Inferior parietal cortex (tissue), 1 donor: ENCODE measurements at regions not wholly inside any gene's neighbourhood (a gene's known extent, or its start where the extent isn't known, plus 50 kb on each side); places are given as distances from the start of the nearest gene placed in this dataset.

Experiments
- DNase-seq: peaks from one replicate; pipeline ENCODE4 v3.0.0-alpha.2; 2016; ENCODE audit errors: extremely low spot score

DNA sequence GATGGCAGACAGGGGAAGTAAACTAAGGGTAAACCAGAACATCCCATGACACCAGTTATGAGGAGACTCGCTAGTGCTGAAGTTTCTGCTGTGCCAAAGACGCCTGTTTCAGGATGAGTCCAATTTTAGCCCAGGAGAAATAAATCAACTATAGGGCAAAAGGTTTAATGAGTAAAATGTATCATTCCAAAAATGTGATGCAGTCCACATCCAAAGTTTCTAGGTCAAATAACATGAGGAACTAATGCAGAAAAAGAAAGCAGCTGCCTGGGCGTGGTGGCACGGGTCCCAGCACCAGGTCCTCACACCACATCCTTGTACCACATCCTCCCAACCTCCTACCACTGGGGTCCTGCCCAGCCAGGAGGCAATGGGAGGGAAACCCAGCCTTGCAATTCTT is 126.9 kb upstream of the CTAGE1 start:
- no peak for DNase-seq

DNA sequence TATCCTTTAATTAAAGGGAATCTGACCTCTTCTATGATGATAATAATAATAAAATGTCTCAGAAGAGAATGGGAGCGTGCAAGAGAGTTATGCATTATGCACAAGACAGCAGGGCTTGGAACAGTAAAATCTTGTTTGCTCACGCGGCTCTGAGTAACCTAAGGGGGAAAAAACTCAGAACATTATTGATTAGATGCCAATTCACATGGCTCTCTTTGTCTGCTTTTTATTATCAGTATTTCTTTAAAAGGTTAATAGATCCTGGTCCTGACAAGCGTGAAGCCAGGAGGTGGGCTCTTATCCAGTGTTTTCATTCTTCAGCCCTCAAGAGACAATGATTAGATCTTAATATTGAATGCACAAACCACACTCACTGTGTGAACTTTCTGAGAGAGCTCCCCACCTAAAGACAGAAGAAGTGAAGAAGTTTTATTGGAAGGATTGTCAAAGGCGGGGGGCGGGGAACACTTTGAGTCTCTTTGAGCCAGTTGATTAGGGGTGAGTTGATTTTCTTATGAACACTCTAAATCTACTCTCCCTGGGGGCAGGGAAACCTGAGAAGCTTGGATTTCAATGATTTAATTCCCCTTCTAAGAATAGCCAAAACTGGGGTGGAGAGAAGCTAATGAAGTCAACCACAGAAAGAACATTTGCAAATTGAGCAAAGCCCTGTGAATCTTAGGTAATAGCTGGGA is 127.5 kb upstream of the CTAGE1 start:
- no peak for DNase-seq

DNA sequence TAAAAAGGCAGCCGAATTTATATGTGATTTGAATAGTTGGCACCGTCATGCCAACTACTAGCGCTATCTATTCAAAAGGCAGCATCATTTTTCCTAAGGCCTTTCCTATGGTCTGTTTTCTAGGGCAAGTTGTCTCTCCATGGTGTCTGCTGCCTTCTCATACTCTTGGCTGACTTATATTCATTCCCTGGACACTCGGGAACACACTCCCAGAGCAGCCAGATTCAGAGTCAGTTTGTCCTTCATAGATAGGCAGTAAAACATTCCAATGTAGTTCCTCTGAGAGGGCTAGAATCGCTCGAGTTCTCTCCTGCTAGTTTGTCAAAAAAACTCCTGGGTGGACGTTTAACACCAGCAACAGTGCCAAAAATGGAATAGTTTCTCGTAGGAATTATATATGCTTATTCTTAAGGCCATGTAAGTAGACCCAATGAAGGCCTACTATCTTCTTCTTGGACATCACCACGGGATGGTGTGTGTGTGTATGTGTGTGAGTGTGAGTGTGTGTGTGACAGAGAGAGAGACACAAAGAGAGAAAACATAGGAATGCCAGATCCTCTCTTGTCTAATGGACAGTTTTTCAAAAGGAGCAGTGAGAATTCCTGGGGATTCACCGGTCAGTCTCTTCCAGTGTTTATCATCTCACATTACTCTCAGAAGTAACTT is 129.3 kb upstream of the CTAGE1 start:
- DNase-seq: no peak

DNA sequence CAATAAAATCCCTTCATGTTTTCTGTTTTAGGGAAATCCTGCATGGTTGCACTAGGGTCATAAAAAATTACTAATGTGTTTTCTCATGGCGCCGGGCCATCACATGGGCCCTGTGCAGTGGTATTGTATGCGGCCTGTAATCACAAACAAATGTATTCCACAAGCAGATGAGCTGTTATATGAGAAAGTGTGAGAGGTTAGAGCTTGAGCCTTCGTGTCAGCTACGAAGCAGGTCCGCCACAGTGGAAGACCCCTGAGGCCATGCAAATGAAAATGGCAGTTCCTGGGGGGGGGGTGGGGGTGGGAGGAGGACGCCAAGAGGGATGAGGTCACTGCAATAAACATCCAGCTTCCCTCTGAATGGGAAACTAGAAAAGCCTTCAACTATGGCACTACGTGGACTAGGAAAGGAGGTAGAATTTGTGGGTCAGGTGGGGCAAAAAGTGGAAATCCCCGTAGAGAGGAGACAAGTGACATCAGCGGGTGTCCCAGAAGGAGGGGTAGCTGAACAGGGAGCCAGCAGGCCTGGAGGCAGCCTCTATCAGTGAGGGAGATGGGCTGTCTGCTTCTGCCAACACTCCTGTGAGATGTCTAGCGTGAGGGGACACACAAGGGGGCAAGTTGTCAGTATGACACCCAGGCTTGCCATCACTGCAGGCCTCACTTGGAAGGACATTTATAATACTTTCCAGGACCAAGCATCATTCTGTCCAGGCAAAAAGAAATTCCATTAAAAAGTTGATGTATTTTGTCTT is 130.3 kb upstream of the CTAGE1 start:
- no peak for DNase-seq

DNA sequence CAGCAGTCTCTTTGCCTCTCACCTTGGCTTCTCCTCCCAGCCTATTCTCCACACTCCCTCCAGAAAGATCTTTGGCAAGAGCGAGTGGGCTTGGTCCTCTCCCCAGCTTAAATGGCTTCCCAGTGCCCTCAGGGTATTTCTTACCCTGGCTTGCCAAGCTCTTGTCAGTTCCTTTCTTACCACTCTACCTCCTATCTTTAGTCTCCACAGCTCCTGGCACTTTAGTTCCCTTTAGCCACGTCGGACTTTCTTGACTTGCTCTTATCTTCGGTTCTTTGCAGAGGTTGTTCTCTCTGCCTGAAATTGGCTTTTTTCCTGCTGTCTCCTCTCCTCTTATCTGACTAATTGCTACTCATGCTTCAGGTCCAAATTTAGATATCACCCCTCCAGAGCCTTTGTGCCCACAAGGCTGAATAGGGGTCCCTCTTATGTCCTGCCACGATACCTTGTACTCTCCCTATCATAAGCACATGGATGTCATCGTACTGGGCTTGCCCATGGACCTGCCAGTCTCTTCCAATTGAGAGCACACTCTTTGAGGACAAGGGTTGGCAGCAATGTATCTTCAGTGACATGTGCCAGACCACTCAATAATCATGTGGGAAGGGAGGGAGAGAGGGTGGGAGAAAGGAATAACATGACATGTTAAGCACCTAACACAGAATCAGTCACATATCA is 131.7 kb upstream of the CTAGE1 start:
- no peak for DNase-seq

DNA sequence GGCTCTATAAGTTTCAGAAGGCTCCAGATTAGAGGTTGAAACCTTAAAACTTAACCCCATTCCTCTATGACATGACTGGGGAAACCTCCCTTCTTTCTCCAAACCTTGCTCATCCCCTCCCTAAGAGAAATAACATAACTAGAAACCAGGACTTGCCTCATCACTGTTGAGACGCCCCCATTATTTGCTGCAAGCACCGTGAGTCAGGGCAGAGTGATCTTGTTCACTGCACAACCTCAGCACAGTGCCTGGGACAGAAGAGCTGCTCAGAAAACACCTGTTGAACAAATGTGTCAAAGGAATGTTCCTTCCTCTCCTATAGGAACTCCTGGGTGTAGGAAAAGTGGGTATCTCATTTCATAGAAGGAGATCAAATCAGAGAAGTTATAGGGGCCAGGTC is 132.7 kb upstream of the CTAGE1 start:
- DNase-seq: no peak

DNA sequence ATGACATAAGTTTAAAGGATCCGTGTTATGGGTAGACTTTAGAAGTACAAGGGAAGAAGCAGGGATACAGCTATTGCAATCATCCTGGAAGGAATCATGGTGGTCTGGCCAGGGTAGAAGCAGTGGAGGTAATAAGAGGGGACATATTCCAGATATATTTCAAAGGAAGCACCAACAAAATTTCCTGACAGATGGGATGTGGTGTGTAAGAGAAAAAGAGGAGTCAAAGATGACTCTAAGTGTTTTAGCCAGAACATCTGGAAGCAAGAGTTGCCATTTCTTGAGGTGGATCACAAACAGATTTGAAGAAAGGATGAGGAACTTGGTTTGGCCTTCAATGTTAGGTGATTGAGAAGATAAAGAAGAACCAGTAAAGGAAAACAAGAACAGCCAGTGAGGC is 133.1 kb upstream of the CTAGE1 start:
- no peak for DNase-seq

DNA sequence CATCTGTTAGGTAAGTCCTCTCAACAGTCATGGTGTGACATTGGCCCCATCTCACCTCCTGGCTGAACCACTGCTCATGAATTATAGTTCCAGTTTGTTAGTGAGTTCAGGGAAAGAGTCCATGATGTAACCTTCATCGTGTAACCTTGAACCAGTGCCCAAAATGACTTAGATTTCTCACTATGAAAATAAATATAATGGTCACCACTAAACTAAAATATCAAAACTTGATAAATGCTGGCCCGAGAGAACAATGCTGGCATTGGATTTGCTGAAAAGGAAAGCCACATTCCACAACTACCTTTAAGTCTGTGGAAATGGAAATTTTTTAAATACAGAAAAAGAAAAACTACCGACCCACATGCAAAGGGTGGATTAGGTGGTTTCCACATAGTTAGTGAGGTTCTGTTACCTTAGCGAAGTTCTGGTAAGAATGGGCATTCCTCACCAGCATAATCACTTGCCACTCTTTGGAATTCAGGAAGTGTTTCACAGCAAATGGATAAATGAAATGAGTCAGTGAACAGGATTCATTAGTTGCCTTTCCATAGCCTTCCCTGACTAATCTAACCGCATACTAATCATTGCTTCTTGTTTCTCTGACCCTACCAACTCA is 133.9 kb upstream of the CTAGE1 start:
- no peak for DNase-seq

DNA sequence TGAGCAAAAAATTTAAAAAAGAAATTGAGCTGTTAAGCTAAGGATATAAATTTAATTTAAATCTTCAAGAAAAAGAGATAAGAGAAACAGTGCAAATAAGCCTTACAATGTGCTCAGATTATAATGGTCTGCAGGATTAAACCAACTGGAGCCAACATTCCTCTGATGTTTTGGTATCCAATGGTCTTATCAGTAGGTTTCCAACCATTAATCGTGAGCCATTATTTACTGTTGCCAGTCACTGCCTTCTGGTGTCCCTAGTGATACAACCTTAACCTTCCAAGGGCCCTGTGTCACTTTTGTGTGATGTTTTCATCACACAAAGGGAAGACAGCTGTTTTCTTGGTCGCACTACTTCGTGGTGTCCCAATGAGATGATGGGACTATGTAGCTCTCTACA is 134.5 kb upstream of the CTAGE1 start:
- DNase-seq: no peak

DNA sequence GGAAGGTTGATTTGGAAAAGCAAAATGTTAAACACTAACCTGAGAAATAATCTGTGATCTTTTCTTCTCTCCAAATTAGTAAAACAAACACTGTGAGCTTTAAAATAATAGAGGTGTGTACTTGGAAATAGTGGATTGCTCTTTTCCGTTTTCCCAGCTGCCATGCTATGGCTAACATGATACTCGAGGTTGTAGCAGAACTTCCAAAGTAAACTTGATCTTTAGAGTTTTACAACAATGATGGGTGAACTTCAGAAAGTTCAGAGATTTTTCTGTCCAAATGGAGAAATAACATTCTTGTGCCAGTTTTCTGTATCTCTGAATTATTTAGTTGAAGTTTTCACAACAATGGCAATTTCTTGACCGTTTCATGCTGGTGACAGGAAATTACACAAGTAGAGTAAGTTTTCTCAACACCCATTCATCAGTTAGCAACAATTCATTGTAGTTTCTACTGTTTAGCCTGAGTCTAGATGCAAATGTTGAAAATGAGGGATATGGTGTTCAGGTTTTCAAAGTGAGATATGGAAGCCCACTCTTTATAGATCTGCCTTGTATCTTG is 135.3 kb upstream of the CTAGE1 start:
- DNase-seq: no peak

DNA sequence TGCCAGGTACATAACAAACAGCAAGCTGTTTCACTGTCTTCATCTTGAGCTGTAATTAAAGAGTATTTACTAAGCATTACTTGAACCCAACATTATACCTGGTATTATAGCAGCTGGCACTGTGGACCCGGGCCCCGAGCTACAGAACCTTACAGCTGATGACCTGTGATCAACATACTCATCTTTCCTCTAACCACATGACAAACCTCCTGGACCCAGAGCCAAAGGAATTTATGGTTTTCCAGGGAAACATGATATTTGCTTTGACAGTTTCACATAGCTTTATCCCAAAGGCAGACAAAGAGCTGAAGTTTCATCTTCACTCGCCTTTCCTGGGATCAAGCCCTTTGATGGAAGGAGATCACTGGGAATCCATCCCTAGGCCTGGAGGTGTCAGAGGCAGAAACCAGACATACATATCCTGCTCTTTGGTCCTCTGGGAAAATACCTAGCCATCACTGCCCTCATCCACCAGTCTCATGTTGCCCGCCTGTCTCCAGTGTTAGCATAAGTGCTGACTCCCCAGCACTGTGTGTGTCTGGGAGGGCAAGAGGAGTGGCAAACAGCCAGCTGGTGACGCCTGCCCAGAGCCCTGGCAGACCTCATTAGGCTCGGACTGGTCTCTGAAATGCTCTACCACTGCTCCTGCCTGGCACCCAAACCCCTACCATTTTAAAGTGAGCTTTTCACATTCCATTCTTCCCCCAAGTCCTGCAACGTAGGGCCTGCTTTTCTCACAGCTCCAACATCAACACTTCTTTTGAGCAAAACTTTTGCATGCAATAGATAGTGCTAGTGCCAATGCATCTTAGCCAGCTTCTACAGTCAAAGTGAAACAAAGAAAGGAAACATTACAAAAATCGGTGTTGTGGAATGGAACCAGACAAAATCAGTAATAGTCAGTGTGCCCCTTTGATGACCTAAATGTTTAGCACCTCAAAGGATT is 138.8 kb upstream of the CTAGE1 start:
- DNase-seq: no peak

DNA sequence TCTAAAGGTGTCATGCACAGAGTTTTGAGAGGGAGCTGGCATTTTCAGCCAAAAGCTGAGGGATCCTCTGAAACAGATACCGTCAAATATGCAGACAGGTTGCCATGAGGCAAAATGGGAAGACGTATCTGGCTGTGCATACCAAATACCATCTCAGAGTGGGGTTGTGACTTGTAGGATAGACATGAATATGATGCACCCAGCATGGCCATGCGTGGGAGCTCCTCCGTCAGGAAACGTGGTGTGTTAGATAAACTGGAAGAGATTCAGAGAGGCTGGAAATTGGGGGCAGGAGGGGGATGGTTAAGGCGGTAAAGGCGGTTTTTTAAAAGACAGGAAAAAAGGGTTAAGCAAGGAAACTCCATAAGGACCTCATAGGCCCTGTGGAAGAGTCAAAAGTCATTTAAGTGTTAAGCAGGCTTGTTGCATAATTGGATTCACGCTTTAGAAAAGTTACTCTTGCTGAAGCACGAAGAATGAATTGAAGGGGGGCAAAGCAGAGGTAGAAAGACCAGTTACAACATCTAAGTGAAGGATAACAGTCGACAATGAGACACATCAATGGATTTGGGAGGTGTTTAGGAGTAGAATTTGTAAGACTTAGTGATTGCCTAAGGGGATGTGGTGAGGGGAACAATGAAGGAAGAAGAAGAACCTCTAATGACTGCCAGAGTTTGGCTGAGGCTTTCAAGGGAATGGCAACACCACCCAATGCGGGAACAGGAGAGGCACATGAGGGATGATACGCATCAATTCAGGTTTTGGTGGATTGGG is 139.6 kb upstream of the CTAGE1 start:
- DNase-seq: no peak

DNA sequence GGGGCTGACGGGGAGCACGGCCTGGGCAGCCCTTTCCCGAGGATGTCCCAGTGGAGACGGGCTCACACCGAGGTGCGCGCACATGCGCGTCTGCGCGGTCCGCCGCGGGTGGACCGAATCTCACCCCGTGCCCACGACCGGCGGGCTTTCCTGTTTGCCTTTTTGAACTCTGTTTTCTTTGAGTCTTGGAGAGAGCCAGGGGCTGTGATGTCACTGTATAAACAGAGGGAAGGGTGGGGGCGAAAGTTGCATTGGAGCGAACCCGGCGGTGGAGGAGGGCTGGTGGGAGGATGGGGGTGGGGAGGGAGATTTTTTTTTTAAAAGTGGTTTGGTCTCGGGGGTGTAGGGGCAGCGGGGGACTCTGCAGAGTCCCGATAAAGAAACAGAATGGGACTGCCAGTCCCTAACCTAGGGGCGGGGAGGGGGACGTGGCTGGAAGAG is 141.2 kb upstream of the CTAGE1 start:
- no peak for DNase-seq

DNA sequence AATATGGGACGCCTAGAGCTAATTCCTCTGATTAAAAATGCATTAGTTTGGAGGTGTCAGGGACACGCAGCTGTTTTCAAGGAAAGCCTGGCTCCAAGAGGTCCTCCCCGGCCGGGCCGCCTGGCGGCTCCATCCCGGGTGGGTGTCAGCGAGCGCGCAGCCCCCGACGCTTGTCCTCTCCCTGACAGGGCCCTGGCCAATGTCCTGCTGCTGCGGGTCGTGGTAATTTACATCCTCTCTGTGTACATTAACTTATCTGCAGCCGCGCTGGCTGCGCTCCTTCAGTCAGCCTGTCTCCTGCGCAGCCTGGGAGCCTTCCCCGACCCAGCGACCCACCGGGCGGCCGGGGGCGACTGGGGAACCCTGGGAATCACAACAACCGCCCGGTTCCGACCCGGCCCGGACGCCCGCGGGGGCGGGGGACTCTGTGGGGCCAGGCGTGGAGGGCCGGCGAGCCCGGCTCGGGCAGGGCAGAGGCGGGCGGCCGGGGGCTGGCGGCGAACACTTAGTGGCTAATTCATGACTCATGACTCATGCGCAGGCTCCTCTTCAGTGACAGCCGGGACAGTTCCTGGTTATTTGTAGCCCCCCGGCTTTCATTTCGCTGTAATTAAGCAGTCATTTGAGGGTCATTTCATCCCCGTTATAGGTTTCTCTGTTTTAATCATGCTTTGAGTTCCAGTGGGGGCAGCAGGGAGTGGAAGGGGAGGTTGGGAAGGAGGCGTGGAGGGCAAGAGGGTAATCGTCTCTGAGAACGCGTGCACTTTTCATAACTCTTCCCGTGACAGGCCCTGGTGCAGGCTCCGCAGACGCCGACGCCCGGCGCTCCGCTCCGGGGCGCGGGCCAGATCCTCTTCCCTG is 141.9 kb upstream of the CTAGE1 start:
- DNase-seq: no peak

DNA sequence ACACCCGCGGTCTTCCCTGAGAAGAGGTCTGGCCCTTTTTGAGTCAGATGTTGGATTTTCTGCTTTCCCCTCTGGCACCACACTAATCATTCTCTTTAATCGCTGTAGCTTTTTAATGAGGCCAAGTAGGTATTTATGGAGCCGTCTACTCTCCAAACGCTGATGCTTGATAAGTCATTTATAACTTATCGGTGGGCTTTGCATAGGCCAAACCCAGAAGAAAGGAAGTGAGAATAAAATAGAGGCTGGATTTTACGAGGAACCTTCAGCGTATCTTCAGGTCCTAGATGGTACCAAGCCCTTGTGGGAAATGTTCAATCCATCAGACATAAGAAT is 142.5 kb upstream of the CTAGE1 start:
- no peak for DNase-seq

DNA sequence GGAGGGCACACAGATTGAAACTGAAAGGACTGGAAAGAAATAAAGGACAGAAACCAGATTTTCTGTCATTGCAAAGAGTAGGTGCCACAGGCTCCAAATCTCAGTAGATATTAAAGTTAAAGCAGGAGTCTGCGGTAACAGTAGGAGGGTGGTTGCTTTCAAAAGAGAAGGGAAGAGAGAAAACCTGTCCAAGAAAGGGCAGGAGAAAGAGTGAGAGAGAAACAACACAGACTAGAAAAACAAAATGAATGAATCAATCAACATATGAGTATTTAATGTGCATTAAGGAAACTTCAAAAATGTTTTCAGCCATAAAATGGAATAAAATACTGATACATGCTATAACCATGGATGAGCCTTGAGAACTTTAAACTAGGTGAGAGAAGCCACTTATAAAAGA is 143.1 kb upstream of the CTAGE1 start:
- no peak for DNase-seq

DNA sequence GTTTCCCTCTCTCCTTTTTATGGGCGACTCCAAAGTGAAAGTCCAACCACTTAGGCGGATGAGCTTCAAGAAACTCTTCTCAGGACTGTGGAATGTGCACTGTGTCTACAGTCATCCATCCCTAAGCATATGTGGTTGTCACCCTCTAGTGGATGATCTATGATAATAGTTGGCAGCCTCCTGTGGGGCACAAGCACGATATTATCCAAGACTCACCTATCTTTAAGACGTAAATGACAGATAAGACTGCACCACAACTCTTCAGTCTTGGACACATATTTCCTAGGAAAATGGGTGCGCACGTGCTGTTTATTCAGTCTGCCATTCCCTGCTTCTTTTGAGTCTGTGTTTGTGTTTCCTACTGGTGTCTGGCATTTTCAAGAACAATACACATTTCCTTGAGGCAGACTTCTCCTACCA is 145.5 kb upstream of the CTAGE1 start:
- peak; percentile 72 for DNase-seq

DNA sequence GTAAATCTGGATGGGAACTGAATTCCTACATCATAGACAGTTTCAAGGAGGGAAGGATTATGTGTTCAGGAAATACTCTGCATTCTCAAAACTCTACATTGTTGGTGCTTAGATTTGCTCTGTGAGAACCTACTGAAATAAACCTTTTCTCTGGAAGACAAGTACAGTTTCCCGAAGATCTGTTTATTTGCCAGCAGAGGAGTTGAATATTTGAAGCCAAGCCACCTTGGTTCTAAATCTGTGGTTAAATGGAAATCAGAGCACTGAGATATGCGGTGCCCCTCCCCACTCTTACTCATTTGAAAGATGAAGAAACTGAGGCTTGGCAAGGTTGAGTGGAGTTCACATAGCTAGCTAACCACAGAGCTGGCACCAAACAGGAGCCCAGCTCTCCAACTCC is 146.3 kb upstream of the CTAGE1 start:
- no peak for DNase-seq
